Vagina (tissue), 2 donors: ENCODE measurements at regions not wholly inside any gene's neighbourhood (a gene's known extent, or its start where the extent isn't known, plus 50 kb on each side); places are given as distances from the start of the nearest gene placed in this dataset.

Experiments used
- POLR2A ChIP-seq, 2 donors: fragments of 450-650 bp; IDR thresholded peaks; one replicate each; pipeline ENCODE4 v1.6.1; 2017; ENCODE audit warnings: antibody characterized with exemption in 2 of 2, mild to moderate bottlenecking in 2 of 2, moderate library complexity in 2 of 2
- TF ChIP-seq, protein P1 (sequence below), 3 experiments: fragments of 450-650 bp in 2 of 3; fragments of 200-600 bp in 1 of 3; sonication (generic) in 1 of 3; IDR thresholded peaks; one replicate each; pipeline ENCODE4 v1.5.1; 2017 to 2019; ENCODE audit warnings: antibody characterized with exemption in 3 of 3, mild to moderate bottlenecking in 2 of 3, moderate library complexity in 2 of 3

DNA sequence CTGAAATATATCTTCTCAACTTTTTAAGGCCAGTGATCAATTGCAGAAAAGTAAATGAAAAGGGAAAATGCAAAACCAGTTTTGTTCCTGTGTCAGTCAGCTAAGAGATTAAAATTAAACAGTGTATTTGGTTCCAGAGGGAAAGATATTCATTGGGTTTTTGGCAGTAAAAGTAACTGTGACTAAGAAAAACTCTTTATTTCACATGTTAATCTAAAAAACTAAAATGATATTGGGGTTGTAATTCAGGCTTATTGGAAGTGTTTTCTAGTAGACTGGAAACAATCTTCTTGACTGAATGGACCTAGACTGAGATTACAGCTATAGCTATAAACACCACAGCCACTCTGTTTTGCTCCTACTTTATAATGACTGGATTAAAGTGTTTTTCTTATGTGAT lies 413.9 kb downstream of the ADGRL2 start:
- TF ChIP-seq, protein P1, sequence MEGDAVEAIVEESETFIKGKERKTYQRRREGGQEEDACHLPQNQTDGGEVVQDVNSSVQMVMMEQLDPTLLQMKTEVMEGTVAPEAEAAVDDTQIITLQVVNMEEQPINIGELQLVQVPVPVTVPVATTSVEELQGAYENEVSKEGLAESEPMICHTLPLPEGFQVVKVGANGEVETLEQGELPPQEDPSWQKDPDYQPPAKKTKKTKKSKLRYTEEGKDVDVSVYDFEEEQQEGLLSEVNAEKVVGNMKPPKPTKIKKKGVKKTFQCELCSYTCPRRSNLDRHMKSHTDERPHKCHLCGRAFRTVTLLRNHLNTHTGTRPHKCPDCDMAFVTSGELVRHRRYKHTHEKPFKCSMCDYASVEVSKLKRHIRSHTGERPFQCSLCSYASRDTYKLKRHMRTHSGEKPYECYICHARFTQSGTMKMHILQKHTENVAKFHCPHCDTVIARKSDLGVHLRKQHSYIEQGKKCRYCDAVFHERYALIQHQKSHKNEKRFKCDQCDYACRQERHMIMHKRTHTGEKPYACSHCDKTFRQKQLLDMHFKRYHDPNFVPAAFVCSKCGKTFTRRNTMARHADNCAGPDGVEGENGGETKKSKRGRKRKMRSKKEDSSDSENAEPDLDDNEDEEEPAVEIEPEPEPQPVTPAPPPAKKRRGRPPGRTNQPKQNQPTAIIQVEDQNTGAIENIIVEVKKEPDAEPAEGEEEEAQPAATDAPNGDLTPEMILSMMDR (IDR thresholded peaks at IDR 0.05) = no peak
- no peak for TF ChIP-seq POLR2A (IDR thresholded peaks at IDR 0.05)
